Mesendoderm (in vitro differentiated cells): ENCODE measurements at regions not wholly inside any gene's neighbourhood (a gene's known extent, or its start where the extent isn't known, plus 50 kb on each side); places are given as distances from the start of the nearest gene placed in this dataset.

ENCODE experiments used
- DNase-seq: peaks from one replicate; pipeline ENCODE4 v3.0.0; 2013
- H2AK5ac ChIP-seq: 2 replicates; pipeline ENCODE4 v1.6.1; 2013; ENCODE audit warnings: low read length, inconsistent platforms
- H2BK120ac ChIP-seq: 2 replicates; pipeline ENCODE4 v1.6.1; 2013; ENCODE audit warnings: low read depth, mild to moderate bottlenecking, low read length, moderate library complexity, mixed read lengths
- H2BK15ac ChIP-seq: replicated peaks from 2 replicates; pipeline ENCODE4 v1.6.1; 2013; ENCODE audit warnings: low read depth, mild to moderate bottlenecking, moderate library complexity
- H2BK5ac ChIP-seq: 2 replicates; pipeline ENCODE4 v1.6.1; 2013; ENCODE audit warnings: low read length, inconsistent platforms
- H3K18ac ChIP-seq: 2 replicates; pipeline ENCODE4 v1.6.1; 2013; ENCODE audit warnings: mild to moderate bottlenecking, low read length, mixed read lengths
- H3K23ac ChIP-seq: one replicate; pipeline ENCODE4 v1.6.1; 2013; ENCODE audit warnings: low read length
- H3K27ac ChIP-seq: 2 replicates; pipeline ENCODE4 v1.5.1; 2013; ENCODE audit warnings: low read depth, mild to moderate bottlenecking, inconsistent platforms, low read length, moderate library complexity
- H3K27me3 ChIP-seq: 2 replicates; pipeline ENCODE4 v1.6.1; 2013; ENCODE audit warnings: low read length, control low read depth, mild to moderate bottlenecking, inconsistent platforms; ENCODE audit not compliant: insufficient read depth, poor library complexity
- H3K36me3 ChIP-seq: 2 replicates; pipeline ENCODE4 v1.6.1; 2013; ENCODE audit warnings: low read length, inconsistent platforms; ENCODE audit not compliant: control insufficient read depth, insufficient read depth
- H3K4ac ChIP-seq: one replicate; pipeline ENCODE4 v1.6.1; 2013; ENCODE audit warnings: low read depth, mild to moderate bottlenecking, low read length, moderate library complexity
- H3K4me1 ChIP-seq: 2 replicates; pipeline ENCODE4 v1.6.1; 2013; ENCODE audit warnings: low read depth, low read length, inconsistent platforms; ENCODE audit not compliant: control insufficient read depth
- H3K4me2 ChIP-seq: 2 replicates; pipeline ENCODE4 v1.6.1; 2013; ENCODE audit warnings: low read length
- H3K4me3 ChIP-seq: 2 replicates; pipeline ENCODE4 v1.5.1; 2013; ENCODE audit warnings: mild to moderate bottlenecking, low read length
- H3K56ac ChIP-seq: one replicate; pipeline ENCODE4 v1.6.1; 2013; ENCODE audit warnings: low read length
- H3K79me1 ChIP-seq: 2 replicates; pipeline ENCODE4 v1.6.1; 2013; ENCODE audit warnings: low read length, inconsistent platforms
- H3K79me2 ChIP-seq: 2 replicates; pipeline ENCODE4 v1.6.1; 2013; ENCODE audit warnings: mild to moderate bottlenecking, low read length; ENCODE audit not compliant: control insufficient read depth, insufficient read depth
- H3K9ac ChIP-seq: 2 replicates; pipeline ENCODE4 v1.6.1; 2013; ENCODE audit warnings: low read length, inconsistent platforms
- H4K5ac ChIP-seq: one replicate; pipeline ENCODE4 v1.6.1; 2013; ENCODE audit warnings: low read length
- H4K8ac ChIP-seq: one replicate; pipeline ENCODE4 v1.6.1; 2013; ENCODE audit warnings: low read depth, mild to moderate bottlenecking, control low read depth, low read length, moderate library complexity
- WGBS: extraction: QIAGEN DNeasy Blood & Tissue Kit; methylation state at CpG from one replicate; pipeline ENCODE4 v1.1.7; 2013; ENCODE audit warnings: low lambda C conversion rate, missing lambda C conversion rate; ENCODE audit not compliant: insufficient coverage; ENCODE audit errors: extremely low coverage; 5-methylcytosine and 5-hydroxymethylcytosine counted together

- Histone ChIP-seq H3K18ac (no peak overlapping the region), H2BK15ac (no peak overlapping the region), H2BK5ac (no peak overlapping the region), H2AK5ac (no peak overlapping the region), H3K4me1 (no peaks in the 10 kb centered on the region), H3K56ac (no peak overlapping the region), H3K79me1 (no peaks in the 10 kb centered on the region), H3K23ac (no peak overlapping the region), H3K79me2 (no peaks in the 10 kb centered on the region), H3K4me2 (no peak overlapping the region), H4K5ac (no peak overlapping the region), H3K4ac (no peak overlapping the region), H2BK120ac (no peak overlapping the region), H4K8ac (no peak overlapping the region), H3K36me3 (no peaks in the 10 kb centered on the region), H3K9ac (no peak overlapping the region), H3K4me3 (no peak overlapping the region), H3K27me3 (no peaks in the 10 kb centered on the region), H3K27ac (no peak overlapping the region)
- no peak for DNase-seq
These were observed 629.3 kb downstream of the NR2F1-AS1 start for GRCh38 chr5:92951746-92952145.

GRCh38 chr5:92946546-92946945, 634.5 kb downstream of the NR2F1-AS1 start:
- WGBS, result no CpG with 5 or more reads among the region's 8 CpGs
- no peaks in the 10 kb centered on the region for H3K27me3 ChIP-seq
- H2BK15ac ChIP-seq, result no peak overlapping the region
- H3K79me1 ChIP-seq, result no peaks in the 10 kb centered on the region
- no peak overlapping the region for H2AK5ac ChIP-seq
- H3K4me2 ChIP-seq, result no peak overlapping the region
- H3K36me3 ChIP-seq, result no peaks in the 10 kb centered on the region
- no peak overlapping the region for H3K4me3 ChIP-seq
- no peak overlapping the region for H2BK5ac ChIP-seq
- H3K27ac ChIP-seq, result no peak overlapping the region
- H3K56ac ChIP-seq, result no peak overlapping the region
- H3K4me1 ChIP-seq, result no peaks in the 10 kb centered on the region
- H3K4ac ChIP-seq, result no peak overlapping the region
- H3K9ac ChIP-seq, result no peak overlapping the region
- no peak overlapping the region for H3K18ac ChIP-seq
- H3K79me2 ChIP-seq, result no peaks in the 10 kb centered on the region
- H4K8ac ChIP-seq, result no peak overlapping the region
- H3K23ac ChIP-seq, result no peak overlapping the region
- H4K5ac ChIP-seq, result no peak overlapping the region
- no peak for DNase-seq
- no peak overlapping the region for H2BK120ac ChIP-seq

- no peak overlapping the region for H3K9ac ChIP-seq
- H2AK5ac ChIP-seq, result no peak overlapping the region
- no peak overlapping the region for H3K23ac ChIP-seq
- no peaks in the 10 kb centered on the region for H3K4me1 ChIP-seq
- no peak overlapping the region for H3K4me2 ChIP-seq
- no peak overlapping the region for H3K4ac ChIP-seq
- H3K4me3 ChIP-seq, result no peak overlapping the region
- H4K5ac ChIP-seq, result no peak overlapping the region
- H3K79me2 ChIP-seq, result no peaks in the 10 kb centered on the region
- DNase-seq, result no peak
- H2BK120ac ChIP-seq, result no peak overlapping the region
- no peak overlapping the region for H3K18ac ChIP-seq
- H3K27ac ChIP-seq, result no peak overlapping the region
- H3K79me1 ChIP-seq, result no peaks in the 10 kb centered on the region
- H4K8ac ChIP-seq, result no peak overlapping the region
- H2BK15ac ChIP-seq, result no peak overlapping the region
- H3K27me3 ChIP-seq, result no peaks in the 10 kb centered on the region
- H3K56ac ChIP-seq, result no peak overlapping the region
- H2BK5ac ChIP-seq, result no peak overlapping the region
- no peaks in the 10 kb centered on the region for H3K36me3 ChIP-seq
These were observed 635.4 kb downstream of the NR2F1-AS1 start for GRCh38 chr5:92945605-92946097.

GRCh38 chr5:92944903-92945604, 636.0 kb downstream of the NR2F1-AS1 start:
- H3K79me1 ChIP-seq, result no peaks in the 10 kb centered on the region
- no peaks in the 10 kb centered on the region for H3K36me3 ChIP-seq
- no peak overlapping the region for H3K27ac ChIP-seq
- H2AK5ac ChIP-seq, result no peak overlapping the region
- no CpG with 5 or more reads among the region's 3 CpGs for WGBS
- H2BK15ac ChIP-seq, result no peak overlapping the region
- H3K4me3 ChIP-seq, result no peak overlapping the region
- H3K23ac ChIP-seq, result no peak overlapping the region
- no peaks in the 10 kb centered on the region for H3K4me1 ChIP-seq
- no peak overlapping the region for H4K8ac ChIP-seq
- no peak overlapping the region for H4K5ac ChIP-seq
- H3K4me2 ChIP-seq, result no peak overlapping the region
- no peak overlapping the region for H3K4ac ChIP-seq
- H3K18ac ChIP-seq, result no peak overlapping the region
- H2BK120ac ChIP-seq, result no peak overlapping the region
- DNase-seq, result no peak
- no peak overlapping the region for H3K56ac ChIP-seq
- H3K79me2 ChIP-seq, result no peaks in the 10 kb centered on the region
- H3K27me3 ChIP-seq, result no peaks in the 10 kb centered on the region
- H3K9ac ChIP-seq, result no peak overlapping the region
- H2BK5ac ChIP-seq, result no peak overlapping the region

- Histone ChIP-seq H2AK5ac (no peak overlapping the region), H3K9ac (no peak overlapping the region), H2BK15ac (no peak overlapping the region), H2BK5ac (no peak overlapping the region), H2BK120ac (no peak overlapping the region), H3K18ac (no peak overlapping the region), H3K4me1 (no peaks in the 10 kb centered on the region), H3K36me3 (no peaks in the 10 kb centered on the region), H3K4ac (no peak overlapping the region), H3K23ac (no peak overlapping the region), H3K4me2 (no peak overlapping the region), H4K8ac (no peak overlapping the region), H4K5ac (no peak overlapping the region), H3K27me3 (no peaks in the 10 kb centered on the region), H3K4me3 (no peak overlapping the region), H3K56ac (no peak overlapping the region), H3K79me2 (no peaks in the 10 kb centered on the region), H3K79me1 (no peaks in the 10 kb centered on the region), H3K27ac (no peak overlapping the region)
- no peak for DNase-seq
- no CpG with 5 or more reads among the region's 2 CpGs for WGBS
These were observed 636.7 kb downstream of the NR2F1-AS1 start for GRCh38 chr5:92944337-92944736.

- Histone ChIP-seq H2BK5ac (no peak overlapping the region), H3K36me3 (no peaks in the 10 kb centered on the region), H2BK120ac (no peak overlapping the region), H3K56ac (no peak overlapping the region), H4K8ac (no peak overlapping the region), H4K5ac (no peak overlapping the region), H3K27ac (no peak overlapping the region), H3K9ac (no peak overlapping the region), H3K18ac (no peak overlapping the region), H3K23ac (no peak overlapping the region), H3K4me2 (no peak overlapping the region), H2BK15ac (no peak overlapping the region), H3K79me1 (no peaks in the 10 kb centered on the region), H3K4me3 (no peak overlapping the region), H3K4me1 (no peaks in the 10 kb centered on the region), H3K27me3 (no peaks in the 10 kb centered on the region), H3K79me2 (no peaks in the 10 kb centered on the region), H2AK5ac (no peak overlapping the region), H3K4ac (no peak overlapping the region)
- no peak for DNase-seq
These were observed 638.3 kb downstream of the NR2F1-AS1 start for GRCh38 chr5:92942762-92943161.
